Panc1 (cell line): ENCODE measurements at regions not wholly inside any gene's neighbourhood (a gene's known extent, or its start where the extent isn't known, plus 50 kb on each side); places are given as distances from the start of the nearest gene placed in this dataset.

Experiments used
- ATAC-seq: fragments of 200-7000 bp; cut with Tn5 transposase; 2 replicates; pipeline ENCODE4 v1.9.1; 2020; ENCODE audit warnings: mild to moderate bottlenecking, moderate library complexity
- BruUV-seq: library from RNA; stranded (reverse); fragments of 400-500 nt; replicated peaks from 2 replicates; lab custom pipeline; 2021; lab: Mats Ljungman, UMichigan
- CTCF ChIA-PET: fragments of 300-600 bp; sonication (Branson Sonifier 250); formaldehyde crosslinking; loops from one replicate; lab custom pipeline; 2022; ENCODE audit warnings: antibody characterized with exemption; lab: Charles Lee
- POLR2A ChIA-PET: fragments of 300-600 bp; sonication (Branson Sonifier 250); formaldehyde crosslinking; loops from one replicate; lab custom pipeline; 2022; ENCODE audit warnings: antibody characterized with exemption; lab: Charles Lee
- DNase-seq: peaks from one replicate; pipeline ENCODE4 v3.0.0-alpha.2; 2010; ENCODE audit warnings: low read depth, low spot score
- H3K27ac ChIP-seq: 2 replicates; pipeline ENCODE4 v1.5.1; 2011; ENCODE audit warnings: mild to moderate bottlenecking, low read length, inconsistent platforms
- H3K27me3 ChIP-seq: fragments of 200-500 bp; sonication (Bioruptor generic); 2 replicates; pipeline ENCODE4 v1.6.0; 2014; ENCODE audit warnings: low read length, inconsistent platforms; ENCODE audit not compliant: control insufficient read depth, insufficient read depth
- H3K36me3 ChIP-seq: fragments of 200-500 bp; sonication (Bioruptor generic); 2 replicates; pipeline ENCODE4 v1.5.1; 2014; ENCODE audit warnings: inconsistent platforms, mild to moderate bottlenecking, low read length, moderate library complexity; ENCODE audit not compliant: control insufficient read depth, insufficient read depth
- H3K4me1 ChIP-seq: 2 replicates; pipeline ENCODE4 v1.5.1; 2011; ENCODE audit warnings: inconsistent platforms, mild to moderate bottlenecking, low read length, moderate library complexity; ENCODE audit not compliant: control insufficient read depth, insufficient read depth
- H3K4me3 ChIP-seq, 2 experiments: 2 replicates each; pipeline ENCODE4 v1.5.1; 2011 to 2012; ENCODE audit warnings: low read depth in 2 of 2, low read length in 2 of 2, mild to moderate bottlenecking in 2 of 2, inconsistent platforms in 1 of 2, moderate library complexity in 1 of 2
- H3K9me3 ChIP-seq: fragments of 200-500 bp; sonication (Bioruptor generic); 2 replicates; pipeline ENCODE4 v1.5.1; 2014; ENCODE audit warnings: low read depth, mild to moderate bottlenecking, inconsistent platforms, low read length, moderate library complexity; ENCODE audit not compliant: control insufficient read depth, insufficient read depth
- CTCF ChIP-seq: fragments of 450-650 bp; IDR thresholded peaks from 2 replicates; pipeline ENCODE4 v1.5.1; 2017; ENCODE audit warnings: mild to moderate bottlenecking
- POLR2AphosphoS5 ChIP-seq: IDR thresholded peaks from 2 replicates; pipeline ENCODE4 v1.6.1; 2012; ENCODE audit warnings: mild to moderate bottlenecking, low read depth, low read length, moderate library complexity
- SIN3A ChIP-seq: IDR thresholded peaks from 2 replicates; pipeline ENCODE4 v1.6.1; 2012; ENCODE audit warnings: low read depth, mild to moderate bottlenecking, low read length, moderate library complexity, borderline replicate concordance; ENCODE audit not compliant: insufficient read depth
- TCF7L2 ChIP-seq: IDR thresholded peaks from 2 replicates; pipeline ENCODE4 v1.6.1; 2011; ENCODE audit warnings: mild to moderate bottlenecking, low read depth, low read length, inconsistent platforms
- in situ Hi-C: cut with HindIII; loops from 2 replicates; pipeline ENCODE4 v1.10.0; 2016; ENCODE audit warnings: low sequenced_read_pairs, low pct_unique_long_range_greater_than_20kb
- intact Hi-C: fragments of 100-400 bp; cut with micrococcal nuclease; formaldehyde crosslinking; loops from one replicate; pipeline ENCODE4 v1.10.0; 2022; ENCODE audit not compliant: unreplicated experiment
- TF ChIP-seq, protein P1 (sequence below), 2 experiments: IDR thresholded peaks; 2 replicates each; pipeline ENCODE4 v1.6.1; 2011 to 2012; ENCODE audit warnings: low read depth in 2 of 2, control low read depth in 1 of 2, low read length in 1 of 2, mild to moderate bottlenecking in 1 of 2, moderate library complexity in 1 of 2; ENCODE audit not compliant: insufficient read depth in 1 of 2

- ATAC-seq, result no peak
- no TSS peak for BruUV-seq
- Histone ChIP-seq H3K9me3 (no peaks in the 10 kb centered on the region), H3K27ac (no peak overlapping the region), H3K27me3 (no peaks in the 10 kb centered on the region), H3K4me3 (no peak overlapping the region), H3K4me1 (no peaks in the 10 kb centered on the region), H3K36me3 (no peaks in the 10 kb centered on the region)
- in situ Hi-C loops (no loop called here), intact Hi-C loops (loop anchor here (10.0 kb wide), 1 partner anchor 177 kb away; no protein-coding TSS in a partner anchor)
- DNase-seq, result no peak
- TF ChIP-seq CTCF, result no peak
- no peak for TF ChIP-seq POLR2AphosphoS5
- no peak for TF ChIP-seq SIN3A
- no peak for TF ChIP-seq TCF7L2
- TF ChIP-seq, protein P1, sequence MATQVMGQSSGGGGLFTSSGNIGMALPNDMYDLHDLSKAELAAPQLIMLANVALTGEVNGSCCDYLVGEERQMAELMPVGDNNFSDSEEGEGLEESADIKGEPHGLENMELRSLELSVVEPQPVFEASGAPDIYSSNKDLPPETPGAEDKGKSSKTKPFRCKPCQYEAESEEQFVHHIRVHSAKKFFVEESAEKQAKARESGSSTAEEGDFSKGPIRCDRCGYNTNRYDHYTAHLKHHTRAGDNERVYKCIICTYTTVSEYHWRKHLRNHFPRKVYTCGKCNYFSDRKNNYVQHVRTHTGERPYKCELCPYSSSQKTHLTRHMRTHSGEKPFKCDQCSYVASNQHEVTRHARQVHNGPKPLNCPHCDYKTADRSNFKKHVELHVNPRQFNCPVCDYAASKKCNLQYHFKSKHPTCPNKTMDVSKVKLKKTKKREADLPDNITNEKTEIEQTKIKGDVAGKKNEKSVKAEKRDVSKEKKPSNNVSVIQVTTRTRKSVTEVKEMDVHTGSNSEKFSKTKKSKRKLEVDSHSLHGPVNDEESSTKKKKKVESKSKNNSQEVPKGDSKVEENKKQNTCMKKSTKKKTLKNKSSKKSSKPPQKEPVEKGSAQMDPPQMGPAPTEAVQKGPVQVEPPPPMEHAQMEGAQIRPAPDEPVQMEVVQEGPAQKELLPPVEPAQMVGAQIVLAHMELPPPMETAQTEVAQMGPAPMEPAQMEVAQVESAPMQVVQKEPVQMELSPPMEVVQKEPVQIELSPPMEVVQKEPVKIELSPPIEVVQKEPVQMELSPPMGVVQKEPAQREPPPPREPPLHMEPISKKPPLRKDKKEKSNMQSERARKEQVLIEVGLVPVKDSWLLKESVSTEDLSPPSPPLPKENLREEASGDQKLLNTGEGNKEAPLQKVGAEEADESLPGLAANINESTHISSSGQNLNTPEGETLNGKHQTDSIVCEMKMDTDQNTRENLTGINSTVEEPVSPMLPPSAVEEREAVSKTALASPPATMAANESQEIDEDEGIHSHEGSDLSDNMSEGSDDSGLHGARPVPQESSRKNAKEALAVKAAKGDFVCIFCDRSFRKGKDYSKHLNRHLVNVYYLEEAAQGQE (IDR thresholded peaks at IDR 0.05; ENCODE audit: insufficient read depth in 1 of 2, low read depth in 2 of 2, low read length in 1 of 2), result no peak
- CTCF ChIA-PET, result no interaction called here
- POLR2A ChIA-PET, result no interaction called here
These were observed 377.9 kb downstream of the FAM133A start for GRCh38 chrX:94051926-94052325.

DNA sequence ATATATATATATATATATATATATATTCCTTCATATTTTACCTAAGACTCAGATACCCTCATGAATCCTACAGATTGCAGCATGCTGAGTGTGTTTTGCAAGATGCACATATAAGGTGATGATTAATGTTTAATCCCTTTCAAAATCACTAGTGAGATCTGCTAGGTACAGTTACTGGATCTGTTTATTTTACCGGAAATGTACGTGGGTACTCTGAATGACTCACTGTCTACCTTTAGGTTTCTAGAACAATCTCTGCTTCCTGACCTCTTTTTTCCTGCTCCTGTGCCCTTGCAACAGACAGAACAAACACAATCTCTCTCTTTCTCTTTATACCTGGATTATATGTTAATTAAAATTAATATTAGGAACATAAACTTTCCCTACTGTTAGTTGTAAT is 379.6 kb downstream of the FAM133A start:
- no TSS peak for BruUV-seq
- no peaks in the 10 kb centered on the region for H3K4me1 ChIP-seq
- POLR2A ChIA-PET, result no interaction called here
- H3K27me3 ChIP-seq, result no peaks in the 10 kb centered on the region
- no peak overlapping the region for H3K27ac ChIP-seq
- no peaks in the 10 kb centered on the region for H3K9me3 ChIP-seq
- no peak for ATAC-seq
- no peak overlapping the region for H3K4me3 ChIP-seq
- TF ChIP-seq CTCF (no peak), TCF7L2 (no peak), SIN3A (no peak), POLR2AphosphoS5 (no peak)
- TF ChIP-seq, protein P1 (IDR thresholded peaks at IDR 0.05; ENCODE audit: insufficient read depth in 1 of 2, low read depth in 2 of 2, low read length in 1 of 2), result no peak
- H3K36me3 ChIP-seq, result no peaks in the 10 kb centered on the region
- CTCF ChIA-PET, result no interaction called here
- no peak for DNase-seq
- intact Hi-C loops, result loop anchor here (10.0 kb wide), 1 partner anchor 179 kb away; no protein-coding TSS in a partner anchor
- in situ Hi-C loops, result no loop called here
